Testis (tissue), 2 donors: ENCODE measurements at regions not wholly inside any gene's neighbourhood (a gene's known extent, or its start where the extent isn't known, plus 50 kb on each side); places are given as distances from the start of the nearest gene placed in this dataset.
"Not testable (repeated sequence)": the region's sequence is repeated elsewhere in the genome, so short reads cannot be mapped to it uniquely, and the experiment has no call there.

Experiments
- DNase-seq: peaks from one replicate; pipeline ENCODE4 v3.0.0-alpha.2; 2019
- H3K27ac ChIP-seq, 2 donors: fragments of 200-600 bp; sonication (generic); one replicate each; pipeline ENCODE4 v1.5.1; 2019
- H3K27me3 ChIP-seq: fragments of 200-600 bp; sonication (generic); one replicate; pipeline ENCODE4 v1.5.1; 2019
- H3K36me3 ChIP-seq: fragments of 200-600 bp; sonication (generic); one replicate; pipeline ENCODE4 v1.5.1; 2017; ENCODE audit warnings: low read depth; ENCODE audit errors: missing control alignments
- H3K4me1 ChIP-seq: fragments of 200-600 bp; sonication (generic); one replicate; pipeline ENCODE4 v1.5.1; 2019
- H3K4me3 ChIP-seq, 2 donors: fragments of 200-600 bp; sonication (generic); one replicate each; pipeline ENCODE4 v1.5.1; 2017 to 2019
- H3K9me3 ChIP-seq: fragments of 200-600 bp; sonication (generic); one replicate; pipeline ENCODE4 v1.5.1; 2017
- CTCF ChIP-seq, 3 experiments: fragments of 450-650 bp in 2 of 3; fragments of 200-600 bp in 1 of 3; sonication (generic) in 1 of 3; IDR thresholded peaks; one replicate each; pipeline ENCODE4 v1.5.1; 2016 to 2019; ENCODE audit warnings: antibody characterized with exemption in 3 of 3, mild to moderate bottlenecking in 2 of 3, moderate library complexity in 1 of 3
- POLR2A ChIP-seq: fragments of 450-650 bp; IDR thresholded peaks from one replicate; pipeline ENCODE4 v1.6.1; 2017; ENCODE audit warnings: antibody characterized with exemption, mild to moderate bottlenecking, moderate library complexity
- WGBS, 2 donors: methylation state at CpG; one replicate each; pipeline ENCODE4 v1.1.5; 2018; 5-methylcytosine and 5-hydroxymethylcytosine counted together
- intact Hi-C: fragments of 100-400 bp; cut with DNase I; formaldehyde crosslinking; loops from one replicate; pipeline ENCODE4 v1.15.1; 2023; ENCODE audit warnings: low total_unique reads

- DNase-seq: no peak
- no peak for TF ChIP-seq POLR2A
- no peak for TF ChIP-seq CTCF (IDR thresholded peaks at IDR 0.05)
- WGBS, 2 donors: 95 to 97% methylated on average over 1 of the region's 1 CpG
Measured at GRCh38 chr10:65183236-65183635, 1662.0 kb downstream of the REEP3 start.

GRCh38 chr10:65186668-65187067 is 1665.5 kb downstream of the REEP3 start:
- 94 to 100% methylated on average over 1 of the region's 1 CpG for WGBS, 2 donors
- H3K36me3 ChIP-seq, intact Hi-C loops: not testable (repeated sequence)

More at GRCh38 chr10:65183236-65183635, 1662.0 kb downstream of the REEP3 start:
- intact Hi-C loops: no loop called here
- no peak overlapping the region for H3K4me3 ChIP-seq
- H3K9me3 ChIP-seq: no peaks in the 10 kb centered on the region
- H3K4me1 ChIP-seq: no peaks in the 10 kb centered on the region
- H3K36me3 ChIP-seq: no peaks in the 10 kb centered on the region
- no peaks in the 10 kb centered on the region for H3K27me3 ChIP-seq
- H3K27ac ChIP-seq: no peak overlapping the region

GRCh38 chr10:65194126-65194525 is 1672.9 kb downstream of the REEP3 start:
- H3K36me3 ChIP-seq: no peaks in the 10 kb centered on the region
- TF ChIP-seq POLR2A (no peak), CTCF (IDR thresholded peaks at IDR 0.05) (no peak)
- WGBS, 2 donors: 81 to 91% methylated on average over 7 of the region's 7 CpGs
- H3K4me1 ChIP-seq: no peaks in the 10 kb centered on the region
- H3K9me3 ChIP-seq: no peaks in the 10 kb centered on the region
- intact Hi-C loops: no loop called here
- H3K4me3 ChIP-seq: no peak overlapping the region
- H3K27ac ChIP-seq: no peak overlapping the region
- no peak for DNase-seq
- H3K27me3 ChIP-seq: no peaks in the 10 kb centered on the region

More at GRCh38 chr10:65186668-65187067, 1665.5 kb downstream of the REEP3 start:
- not testable (repeated sequence) for H3K27ac ChIP-seq, H3K9me3 ChIP-seq, H3K27me3 ChIP-seq, H3K4me1 ChIP-seq, H3K4me3 ChIP-seq, DNase-seq

GRCh38 chr10:65194555-65194954 is 1673.4 kb downstream of the REEP3 start:
- H3K27me3 ChIP-seq: no peaks in the 10 kb centered on the region
- no peaks in the 10 kb centered on the region for H3K4me1 ChIP-seq
- no peak overlapping the region for H3K27ac ChIP-seq
- 65 to 76% methylated on average over 2 of the region's 2 CpGs for whole genome bisulfite sequencing, 2 donors
- no peak for TF ChIP-seq POLR2A
- TF ChIP-seq CTCF (IDR thresholded peaks at IDR 0.05): no peak
- no peaks in the 10 kb centered on the region for H3K36me3 ChIP-seq
- intact Hi-C loops: no loop called here
- no peaks in the 10 kb centered on the region for H3K9me3 ChIP-seq
- DNase-seq: no peak
- H3K4me3 ChIP-seq: no peak overlapping the region

GRCh38 chr10:65196111-65196510 is 1674.9 kb downstream of the REEP3 start:
- no peaks in the 10 kb centered on the region for H3K4me1 ChIP-seq
- intact Hi-C loops: no loop called here
- DNase-seq: no peak
- H3K9me3 ChIP-seq: no peaks in the 10 kb centered on the region
- 81 to 92% methylated on average over 1 of the region's 1 CpG for WGBS, 2 donors
- H3K27ac ChIP-seq: no peak overlapping the region
- no peaks in the 10 kb centered on the region for H3K36me3 ChIP-seq
- H3K27me3 ChIP-seq: no peaks in the 10 kb centered on the region
- H3K4me3 ChIP-seq: no peak overlapping the region
- no peak for TF ChIP-seq POLR2A
- no peak for TF ChIP-seq CTCF (IDR thresholded peaks at IDR 0.05)
